WERI-Rb-1 (cell line): ENCODE measurements at regions not wholly inside any gene's neighbourhood (a gene's known extent, or its start where the extent isn't known, plus 50 kb on each side); places are given as distances from the start of the nearest gene placed in this dataset.

Source experiments
- DNase-seq: peaks from one replicate; pipeline ENCODE4 v3.0.0-alpha.2; 2020
- H3K27ac ChIP-seq: fragments of 250-450 bp; sonication (Bioruptor Pico); 2 replicates; pipeline ENCODE4 v1.5.1; 2020; ENCODE audit warnings: mild to moderate bottlenecking, moderate library complexity
- H3K27me3 ChIP-seq: fragments of 250-450 bp; sonication (Bioruptor Pico); 2 replicates; pipeline ENCODE4 v1.5.1; 2021; ENCODE audit warnings: mild to moderate bottlenecking, low read depth, moderate library complexity; ENCODE audit not compliant: insufficient read depth, severe bottlenecking
- H3K36me3 ChIP-seq: fragments of 250-450 bp; sonication (Bioruptor Pico); 2 replicates; pipeline ENCODE4 v1.5.1; 2020; ENCODE audit warnings: mild to moderate bottlenecking, moderate library complexity
- H3K4me3 ChIP-seq: 2 replicates; pipeline ENCODE4 v1.5.1; 2011; ENCODE audit warnings: low read depth, mild to moderate bottlenecking, control low read depth, low read length
- H3K9me3 ChIP-seq: fragments of 250-450 bp; sonication (Bioruptor Pico); 2 replicates; pipeline ENCODE4 v1.5.1; 2021; ENCODE audit warnings: mild to moderate bottlenecking, moderate library complexity; ENCODE audit not compliant: severe bottlenecking
- CTCF ChIP-seq: IDR thresholded peaks from 2 replicates; pipeline ENCODE4 v1.5.1; 2011; ENCODE audit warnings: low read depth, mild to moderate bottlenecking, control low read depth, inconsistent platforms, low read length

GRCh38 chr9:107587191-107587963 is 97.8 kb upstream of the KLF4 start:
- Histone ChIP-seq H3K9me3 (peaks cover 2% of the 10 kb centered on the region), H3K4me3 (no peak overlapping the region), H3K27ac (no peak overlapping the region), H3K36me3 (no peaks in the 10 kb centered on the region), H3K27me3 (peaks cover 90% of the 10 kb centered on the region)
- no peak for TF ChIP-seq CTCF
- DNase-seq: no peak

GRCh38 chr9:107586493-107586892 is 96.9 kb upstream of the KLF4 start:
- no peak for DNase-seq
- H3K36me3 ChIP-seq: no peaks in the 10 kb centered on the region
- H3K27ac ChIP-seq: no peak overlapping the region
- no peak for TF ChIP-seq CTCF
- H3K27me3 ChIP-seq: peaks cover 86% of the 10 kb centered on the region
- peaks cover 2% of the 10 kb centered on the region for H3K9me3 ChIP-seq
- H3K4me3 ChIP-seq: no peak overlapping the region

GRCh38 chr9:107585465-107585864 is 95.9 kb upstream of the KLF4 start:
- TF ChIP-seq CTCF: no peak
- Histone ChIP-seq H3K9me3 (peaks cover 2% of the 10 kb centered on the region), H3K36me3 (no peaks in the 10 kb centered on the region), H3K27ac (no peak overlapping the region), H3K4me3 (no peak overlapping the region), H3K27me3 (peaks cover 84% of the 10 kb centered on the region)
- DNase-seq: no peak

- H3K27ac ChIP-seq: no peak overlapping the region
- TF ChIP-seq CTCF: no peak
- H3K36me3 ChIP-seq: no peaks in the 10 kb centered on the region
- DNase-seq: no peak
- peaks cover 2% of the 10 kb centered on the region for H3K9me3 ChIP-seq
- H3K4me3 ChIP-seq: no peak overlapping the region
- H3K27me3 ChIP-seq: peaks cover 80% of the 10 kb centered on the region
These were observed 95.4 kb upstream of the KLF4 start for GRCh38 chr9:107584944-107585343.

GRCh38 chr9:107584186-107584585 is 94.6 kb upstream of the KLF4 start:
- H3K36me3 ChIP-seq: no peaks in the 10 kb centered on the region
- DNase-seq: no peak
- H3K9me3 ChIP-seq: peaks cover 2% of the 10 kb centered on the region
- H3K4me3 ChIP-seq: no peak overlapping the region
- H3K27ac ChIP-seq: no peak overlapping the region
- TF ChIP-seq CTCF: no peak
- peaks cover 79% of the 10 kb centered on the region for H3K27me3 ChIP-seq
